ENCODE measurements at regions not wholly inside any gene's neighbourhood (a gene's known extent, or its start where the extent isn't known, plus 50 kb on each side); places are given as distances from the start of the nearest gene placed in this dataset.

- no peak for DNase-seq (ENCODE audit: low read depth)
- no peak overlapping the region for H3K4me3 ChIP-seq (ENCODE audit: low read depth, low read length)
- no peak for TF ChIP-seq CTCF (conservative IDR thresholded peaks at IDR 0.05; ENCODE audit: low read depth, low read length)
Observed at GRCh38 chr2:224325941-224326340, 76.0 kb downstream of the FAM124B start.

DNA sequence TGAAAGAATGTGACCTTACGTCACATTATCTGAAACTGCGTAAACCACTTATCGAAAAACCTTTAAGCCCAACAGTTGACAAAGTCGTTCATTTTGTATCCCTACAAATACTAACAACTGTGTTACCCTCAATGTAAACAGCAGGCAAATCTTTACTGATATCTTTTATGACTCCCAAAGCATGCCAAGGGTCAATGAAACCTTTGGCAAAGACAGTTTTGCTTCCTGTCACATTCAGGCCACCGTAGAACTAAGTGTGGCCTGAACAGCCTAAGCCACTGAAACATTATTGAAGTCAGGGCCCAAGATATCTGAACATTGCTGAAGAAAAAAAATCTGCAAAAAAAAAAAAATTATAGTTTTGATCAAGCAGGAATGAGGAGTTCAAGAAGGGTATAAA, 77.3 kb downstream of the FAM124B start:
- no peak overlapping the region for H3K4me3 ChIP-seq (ENCODE audit: low read depth, low read length)
- no peak for DNase-seq (ENCODE audit: low read depth)
- TF ChIP-seq CTCF (conservative IDR thresholded peaks at IDR 0.05; ENCODE audit: low read depth, low read length): no peak

- TF ChIP-seq CTCF (conservative IDR thresholded peaks at IDR 0.05; ENCODE audit: low read depth, low read length): no peak
- H3K4me3 ChIP-seq (ENCODE audit: low read depth, low read length): no peak overlapping the region
- DNase-seq (ENCODE audit: low read depth): no peak
Observed at GRCh38 chr2:224320660-224321059, 81.2 kb downstream of the FAM124B start.

DNA sequence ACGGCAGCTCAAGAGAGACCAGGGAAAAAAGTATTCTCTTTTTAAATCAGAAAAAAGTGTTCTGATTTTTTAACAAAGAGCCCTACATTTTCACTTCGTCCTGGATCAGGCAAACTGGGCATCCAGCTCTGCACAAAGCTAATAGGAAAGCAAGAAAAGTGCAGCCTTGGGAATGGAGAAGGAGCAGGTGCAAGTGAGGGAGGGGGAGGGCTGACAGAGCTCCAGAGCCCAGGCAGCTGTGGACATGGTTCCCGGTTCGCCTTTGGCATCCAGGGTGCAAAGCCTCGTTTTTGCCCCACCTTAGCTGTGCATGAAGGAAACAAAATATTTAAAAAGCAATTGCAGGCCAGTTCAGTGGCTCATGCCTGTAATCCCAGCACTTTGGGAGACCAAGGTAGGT, 82.2 kb downstream of the FAM124B start:
- no peak overlapping the region for H3K4me3 ChIP-seq (ENCODE audit: low read depth, low read length)
- TF ChIP-seq CTCF (conservative IDR thresholded peaks at IDR 0.05; ENCODE audit: low read depth, low read length): no peak
- DNase-seq (ENCODE audit: low read depth): no peak

- no peak for TF ChIP-seq CTCF (conservative IDR thresholded peaks at IDR 0.05; ENCODE audit: low read depth, low read length)
- H3K4me3 ChIP-seq (ENCODE audit: low read depth, low read length): no peak overlapping the region
- no peak for DNase-seq (ENCODE audit: low read depth)
Observed at GRCh38 chr2:224312741-224313140, 89.2 kb downstream of the FAM124B start.

- no peak for TF ChIP-seq CTCF (conservative IDR thresholded peaks at IDR 0.05; ENCODE audit: low read depth, low read length)
- no peak for DNase-seq (ENCODE audit: low read depth)
- no peak overlapping the region for H3K4me3 ChIP-seq (ENCODE audit: low read depth, low read length)
Observed at GRCh38 chr2:224310943-224311625, 90.8 kb downstream of the FAM124B start.

GRCh38 chr2:224309176-224309575, 92.7 kb downstream of the FAM124B start:
- no peak for TF ChIP-seq CTCF (conservative IDR thresholded peaks at IDR 0.05; ENCODE audit: low read depth, low read length)
- no peak for DNase-seq (ENCODE audit: low read depth)
- H3K4me3 ChIP-seq (ENCODE audit: low read depth, low read length): no peak overlapping the region

Data from epithelial cell of proximal tubule (primary cell).